ENCODE measurements at regions not wholly inside any gene's neighbourhood (a gene's known extent, or its start where the extent isn't known, plus 50 kb on each side); places are given as distances from the start of the nearest gene placed in this dataset.

GRCh38 chr19:30170495-30171137 is 201.6 kb upstream of the ZNF536 start:
- H3K36me3 ChIP-seq: no peaks in the 10 kb centered on the region
- no peaks in the 10 kb centered on the region for H3K4me1 ChIP-seq
- H3K27ac ChIP-seq: no peak overlapping the region
- no peaks in the 10 kb centered on the region for H3K9me3 ChIP-seq
- TF ChIP-seq POLR2A (IDR thresholded peaks at IDR 0.05): no peak
- TF ChIP-seq POLR2AphosphoS5 (IDR thresholded peaks at IDR 0.05): no peak
- no peak for TF ChIP-seq EP300 (IDR thresholded peaks at IDR 0.05)
- TF ChIP-seq, protein P1, sequence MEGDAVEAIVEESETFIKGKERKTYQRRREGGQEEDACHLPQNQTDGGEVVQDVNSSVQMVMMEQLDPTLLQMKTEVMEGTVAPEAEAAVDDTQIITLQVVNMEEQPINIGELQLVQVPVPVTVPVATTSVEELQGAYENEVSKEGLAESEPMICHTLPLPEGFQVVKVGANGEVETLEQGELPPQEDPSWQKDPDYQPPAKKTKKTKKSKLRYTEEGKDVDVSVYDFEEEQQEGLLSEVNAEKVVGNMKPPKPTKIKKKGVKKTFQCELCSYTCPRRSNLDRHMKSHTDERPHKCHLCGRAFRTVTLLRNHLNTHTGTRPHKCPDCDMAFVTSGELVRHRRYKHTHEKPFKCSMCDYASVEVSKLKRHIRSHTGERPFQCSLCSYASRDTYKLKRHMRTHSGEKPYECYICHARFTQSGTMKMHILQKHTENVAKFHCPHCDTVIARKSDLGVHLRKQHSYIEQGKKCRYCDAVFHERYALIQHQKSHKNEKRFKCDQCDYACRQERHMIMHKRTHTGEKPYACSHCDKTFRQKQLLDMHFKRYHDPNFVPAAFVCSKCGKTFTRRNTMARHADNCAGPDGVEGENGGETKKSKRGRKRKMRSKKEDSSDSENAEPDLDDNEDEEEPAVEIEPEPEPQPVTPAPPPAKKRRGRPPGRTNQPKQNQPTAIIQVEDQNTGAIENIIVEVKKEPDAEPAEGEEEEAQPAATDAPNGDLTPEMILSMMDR (IDR thresholded peaks at IDR 0.05): no peak
- WGBS: 84% methylated on average over 8 of the region's 8 CpGs
- H3K4me3 ChIP-seq: no peak overlapping the region
- H3K27me3 ChIP-seq: peaks cover 7% of the 10 kb centered on the region
- DNase-seq (ENCODE audit: low spot score in 2 of 2): no peak

DNA sequence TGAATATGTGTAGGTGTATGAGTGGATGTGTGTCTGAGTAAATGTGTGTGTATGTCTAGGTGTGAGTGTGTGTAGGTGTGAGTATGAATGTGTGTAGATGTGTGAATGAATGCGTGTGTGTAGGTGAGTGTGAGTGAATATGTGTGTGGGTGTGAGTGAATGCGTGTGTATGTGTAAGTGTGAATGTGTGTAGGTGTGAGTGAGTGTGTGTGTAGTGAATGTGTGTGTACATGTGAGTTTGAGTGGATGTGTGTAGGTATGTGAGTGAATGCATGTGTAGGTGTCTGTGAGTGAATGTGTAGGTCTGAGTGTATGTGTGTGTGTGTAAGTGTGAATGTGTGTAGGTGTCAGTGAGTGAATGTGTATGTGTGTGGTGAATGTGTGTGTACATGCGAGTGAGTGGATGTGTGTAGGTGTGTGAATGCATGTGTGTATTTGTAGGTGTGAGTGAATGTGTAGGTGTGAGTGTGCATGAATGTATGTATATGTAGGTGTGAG is 201.0 kb upstream of the ZNF536 start:
- no peak for DNase-seq (ENCODE audit: low spot score in 2 of 2)
- Histone ChIP-seq H3K36me3 (no peaks in the 10 kb centered on the region), H3K27me3 (peaks cover 9% of the 10 kb centered on the region), H3K4me1 (no peaks in the 10 kb centered on the region), H3K4me3 (no peak overlapping the region), H3K27ac (no peak overlapping the region), H3K9me3 (no peaks in the 10 kb centered on the region)
- no peak for TF ChIP-seq EP300 (IDR thresholded peaks at IDR 0.05)
- 91% methylated on average over 3 of the region's 3 CpGs for WGBS

GRCh38 chr19:30171795-30172612 is 200.2 kb upstream of the ZNF536 start:
- H3K4me3 ChIP-seq: no peak overlapping the region
- peaks cover 9% of the 10 kb centered on the region for H3K27me3 ChIP-seq
- no peak overlapping the region for H3K27ac ChIP-seq
- no peaks in the 10 kb centered on the region for H3K36me3 ChIP-seq
- H3K9me3 ChIP-seq: no peaks in the 10 kb centered on the region
- TF ChIP-seq EP300 (IDR thresholded peaks at IDR 0.05): no peak
- TF ChIP-seq, protein P1 (IDR thresholded peaks at IDR 0.05): no peak
- TF ChIP-seq POLR2AphosphoS5 (IDR thresholded peaks at IDR 0.05): no peak
- no peak for TF ChIP-seq POLR2A (IDR thresholded peaks at IDR 0.05)
- no peak for DNase-seq (ENCODE audit: low spot score in 2 of 2)
- no peaks in the 10 kb centered on the region for H3K4me1 ChIP-seq
- WGBS: 72% methylated on average over 8 of the region's 10 CpGs

DNA sequence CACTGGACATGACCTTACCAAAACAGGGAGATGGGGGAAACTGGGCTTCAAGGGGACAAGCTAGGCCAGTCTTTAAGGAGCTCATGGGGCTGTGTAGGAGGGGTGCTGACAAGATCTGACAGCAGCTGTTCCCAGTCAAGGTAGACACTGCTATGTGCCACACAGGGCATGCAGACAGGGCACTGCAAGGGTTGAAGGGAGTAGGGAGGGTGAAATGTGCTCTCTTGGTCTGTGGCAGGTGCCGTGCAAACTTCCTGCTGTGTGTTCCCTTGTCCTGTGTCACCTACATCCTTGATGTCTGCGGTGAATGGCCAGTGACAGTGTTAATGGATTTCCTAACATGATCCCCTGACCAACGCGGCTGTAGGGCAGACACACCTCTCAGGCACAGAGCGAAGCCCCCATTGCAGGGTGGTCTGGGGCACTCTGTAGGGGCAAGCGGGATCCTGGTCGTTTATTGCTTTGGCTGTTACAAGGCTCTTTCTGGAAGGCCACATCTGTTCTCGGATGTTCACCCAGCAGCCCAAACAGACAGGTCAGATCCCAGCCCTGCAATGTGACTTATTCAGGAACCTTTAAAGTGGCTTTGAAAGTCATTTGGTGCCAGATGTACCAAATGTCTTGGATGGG is 199.5 kb upstream of the ZNF536 start:
- WGBS: 74% methylated on average over 4 of the region's 8 CpGs
- no peaks in the 10 kb centered on the region for H3K36me3 ChIP-seq
- no peak overlapping the region for H3K27ac ChIP-seq
- no peak for DNase-seq (ENCODE audit: low spot score in 2 of 2)
- TF ChIP-seq POLR2AphosphoS5 (IDR thresholded peaks at IDR 0.05) (no peak), POLR2A (IDR thresholded peaks at IDR 0.05) (no peak), EP300 (IDR thresholded peaks at IDR 0.05) (no peak)
- TF ChIP-seq, protein P1 (IDR thresholded peaks at IDR 0.05): no peak
- H3K9me3 ChIP-seq: no peaks in the 10 kb centered on the region
- no peak overlapping the region for H3K4me3 ChIP-seq
- no peaks in the 10 kb centered on the region for H3K4me1 ChIP-seq
- peaks cover 9% of the 10 kb centered on the region for H3K27me3 ChIP-seq

- WGBS: 66% methylated on average over 13 of the region's 13 CpGs
- Histone ChIP-seq H3K9me3 (no peaks in the 10 kb centered on the region), H3K27me3 (peaks cover 9% of the 10 kb centered on the region), H3K36me3 (no peaks in the 10 kb centered on the region), H3K4me1 (no peaks in the 10 kb centered on the region), H3K27ac (no peak overlapping the region), H3K4me3 (no peak overlapping the region)
- DNase-seq (ENCODE audit: low spot score in 2 of 2): no peak
- TF ChIP-seq POLR2A (IDR thresholded peaks at IDR 0.05): no peak
- no peak for TF ChIP-seq POLR2AphosphoS5 (IDR thresholded peaks at IDR 0.05)
- TF ChIP-seq, protein P1 (IDR thresholded peaks at IDR 0.05): no peak
- TF ChIP-seq EP300 (IDR thresholded peaks at IDR 0.05): no peak
Observed at GRCh38 chr19:30173593-30174356, 198.4 kb upstream of the ZNF536 start.
